Sigmoid colon (tissue), 6 donors: ENCODE measurements at regions not wholly inside any gene's neighbourhood (a gene's known extent, or its start where the extent isn't known, plus 50 kb on each side); places are given as distances from the start of the nearest gene placed in this dataset.
"Not testable (repeated sequence)": the region's sequence is repeated elsewhere in the genome, so short reads cannot be mapped to it uniquely, and the experiment has no call there.

Experiments
- DNase-seq: peaks from one replicate; pipeline ENCODE4 v3.0.0-alpha.2; 2019
- H3K27ac ChIP-seq, 4 donors: fragments of 200-600 bp; sonication (generic); one replicate each; pipeline ENCODE4 v1.5.1; 2016 to 2019; ENCODE audit warnings: mild to moderate bottlenecking in 1 of 4
- H3K27me3 ChIP-seq, 3 donors: fragments of 200-600 bp; sonication (generic); one replicate each; pipeline ENCODE4 v1.5.1; 2019; ENCODE audit warnings: mild to moderate bottlenecking in 1 of 3
- H3K36me3 ChIP-seq, 4 donors: fragments of 200-600 bp; sonication (generic); one replicate each; pipeline ENCODE4 v1.5.1; 2016 to 2019
- H3K4me1 ChIP-seq, 4 donors: fragments of 200-600 bp; sonication (generic); one replicate each; pipeline ENCODE4 v1.5.1; 2017 to 2019
- H3K4me3 ChIP-seq, 4 donors: fragments of 200-600 bp; sonication (generic); one replicate each; pipeline ENCODE4 v1.5.1; 2017 to 2019; ENCODE audit warnings: mild to moderate bottlenecking in 2 of 4, moderate library complexity in 1 of 4
- H3K9me3 ChIP-seq, 4 donors: fragments of 200-600 bp in 3 of 4; sonication (generic) in 3 of 4; one replicate each; pipeline versions ENCODE4 v1.5.1 to v1.6.1; 2013 to 2019
- EP300 ChIP-seq, 4 donors: sonication (generic); formaldehyde crosslinking; IDR thresholded peaks; one replicate each; pipeline ENCODE4 v1.6.1; 2017; ENCODE audit warnings: antibody characterized with exemption in 4 of 4
- POLR2A ChIP-seq, 2 donors: fragments of 450-650 bp; IDR thresholded peaks; one replicate each; pipeline ENCODE4 v1.6.1; 2016; ENCODE audit warnings: antibody characterized with exemption in 2 of 2, mild to moderate bottlenecking in 2 of 2, moderate library complexity in 2 of 2
- POLR2AphosphoS5 ChIP-seq, 4 donors: sonication (generic); formaldehyde crosslinking; IDR thresholded peaks; one replicate each; pipeline ENCODE4 v1.6.1; 2017; ENCODE audit warnings: antibody characterized with exemption in 4 of 4
- WGBS, 2 donors: extraction: QIAGEN DNeasy Blood & Tissue Kit; methylation state at CpG; one replicate each; pipeline ENCODE4 v1.1.7; 2013; 5-methylcytosine and 5-hydroxymethylcytosine counted together
- intact Hi-C: fragments of 100-400 bp; cut with DNase I; formaldehyde crosslinking; loops from one replicate; pipeline ENCODE4 v1.15.1; 2023
- TF ChIP-seq, protein P1 (sequence below), 4 experiments: fragments of 450-650 bp in 3 of 4; fragments of 200-600 bp in 1 of 4; IDR thresholded peaks; one replicate each; pipeline ENCODE4 v1.5.1; 2016 to 2019; ENCODE audit warnings: antibody characterized with exemption in 4 of 4, mild to moderate bottlenecking in 3 of 4, moderate library complexity in 2 of 4
- donor health status: healthy with polysubstance abuse.
- donor health status: healthy.

DNA sequence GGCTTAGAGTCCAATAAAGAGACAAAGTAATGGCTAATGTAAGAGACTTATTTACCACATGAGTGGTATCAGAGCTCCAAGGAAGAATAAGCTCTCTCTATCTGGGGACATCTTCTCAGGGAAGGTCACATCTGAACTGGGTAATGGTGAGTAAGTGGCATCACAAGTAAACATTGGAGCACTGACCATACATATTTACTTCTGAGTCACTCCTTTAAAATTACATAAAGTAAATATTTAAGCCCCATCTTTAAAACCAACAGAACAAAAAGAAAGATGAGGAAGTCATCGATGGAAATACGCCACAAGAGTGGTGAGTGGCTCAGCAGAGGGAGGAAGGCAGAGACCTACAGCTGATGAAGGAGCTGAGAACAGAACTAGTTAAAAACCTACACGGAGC is 159.9 kb downstream of the DUSP6 start:
- TF ChIP-seq EP300 (IDR thresholded peaks at IDR 0.05) (no peak), POLR2A (IDR thresholded peaks at IDR 0.05) (no peak), POLR2AphosphoS5 (IDR thresholded peaks at IDR 0.05) (no peak)
- TF ChIP-seq, protein P1, sequence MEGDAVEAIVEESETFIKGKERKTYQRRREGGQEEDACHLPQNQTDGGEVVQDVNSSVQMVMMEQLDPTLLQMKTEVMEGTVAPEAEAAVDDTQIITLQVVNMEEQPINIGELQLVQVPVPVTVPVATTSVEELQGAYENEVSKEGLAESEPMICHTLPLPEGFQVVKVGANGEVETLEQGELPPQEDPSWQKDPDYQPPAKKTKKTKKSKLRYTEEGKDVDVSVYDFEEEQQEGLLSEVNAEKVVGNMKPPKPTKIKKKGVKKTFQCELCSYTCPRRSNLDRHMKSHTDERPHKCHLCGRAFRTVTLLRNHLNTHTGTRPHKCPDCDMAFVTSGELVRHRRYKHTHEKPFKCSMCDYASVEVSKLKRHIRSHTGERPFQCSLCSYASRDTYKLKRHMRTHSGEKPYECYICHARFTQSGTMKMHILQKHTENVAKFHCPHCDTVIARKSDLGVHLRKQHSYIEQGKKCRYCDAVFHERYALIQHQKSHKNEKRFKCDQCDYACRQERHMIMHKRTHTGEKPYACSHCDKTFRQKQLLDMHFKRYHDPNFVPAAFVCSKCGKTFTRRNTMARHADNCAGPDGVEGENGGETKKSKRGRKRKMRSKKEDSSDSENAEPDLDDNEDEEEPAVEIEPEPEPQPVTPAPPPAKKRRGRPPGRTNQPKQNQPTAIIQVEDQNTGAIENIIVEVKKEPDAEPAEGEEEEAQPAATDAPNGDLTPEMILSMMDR (IDR thresholded peaks at IDR 0.05): no peak
- Histone ChIP-seq H3K36me3 (no peaks in the 10 kb centered on the region), H3K27ac (no peak overlapping the region), H3K4me3 (no peak overlapping the region), H3K27me3 (no peaks in the 10 kb centered on the region), H3K9me3 (peaks cover 0 to 11% (median 8%) of the 10 kb centered on the region in 4 donors), H3K4me1 (no peaks in the 10 kb centered on the region)
- WGBS, 2 donors: 73 to 74% methylated on average over 3 of the region's 3 CpGs
- no peak for DNase-seq
- intact Hi-C loops: no loop called here

DNA sequence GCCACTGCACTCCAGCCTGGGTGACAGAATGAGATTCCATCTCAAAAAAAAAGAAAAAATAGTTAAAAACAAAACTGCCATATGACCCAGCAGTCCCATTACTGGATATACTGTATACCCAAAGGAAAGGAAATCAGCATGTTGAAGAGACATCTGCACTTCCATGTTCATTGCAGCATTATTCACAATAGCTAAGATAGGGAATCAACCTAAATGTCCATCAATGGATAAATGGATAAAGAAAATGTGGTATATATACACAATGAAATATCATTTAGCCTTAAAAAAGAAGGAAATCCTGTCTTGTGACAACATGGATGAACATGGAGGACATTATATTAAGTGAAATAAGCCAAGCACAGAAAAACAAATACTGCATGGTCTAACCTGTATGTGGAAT is 160.7 kb downstream of the DUSP6 start:
- H3K4me3 ChIP-seq, H3K4me1 ChIP-seq, DNase-seq, intact Hi-C loops, H3K36me3 ChIP-seq, H3K27ac ChIP-seq, H3K27me3 ChIP-seq: not testable (repeated sequence)
- peaks cover 0 to 11% (median 8%) of the 10 kb centered on the region in 4 donors for H3K9me3 ChIP-seq

DNA sequence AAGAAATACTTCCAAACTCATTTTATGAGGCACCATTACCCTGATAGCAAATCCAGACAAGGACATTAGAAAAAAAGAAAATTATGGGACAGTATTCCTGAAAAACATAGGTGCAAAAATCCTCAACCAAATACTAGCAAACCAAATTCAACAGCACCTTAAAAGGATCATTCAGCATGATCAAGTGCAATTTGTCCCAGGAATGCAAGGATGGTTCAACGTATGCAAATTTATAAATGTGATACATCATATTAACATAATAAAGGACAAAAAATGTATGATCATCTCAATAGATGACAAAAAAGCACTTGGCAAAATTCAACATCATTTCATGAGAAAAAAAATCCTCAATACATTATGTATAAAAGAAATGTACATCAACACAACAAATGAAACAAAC is 162.9 kb downstream of the DUSP6 start:
- whole genome bisulfite sequencing, 2 donors: 95 to 100% methylated on average over 1 of the region's 1 CpG
- intact Hi-C loops: no loop called here

DNA sequence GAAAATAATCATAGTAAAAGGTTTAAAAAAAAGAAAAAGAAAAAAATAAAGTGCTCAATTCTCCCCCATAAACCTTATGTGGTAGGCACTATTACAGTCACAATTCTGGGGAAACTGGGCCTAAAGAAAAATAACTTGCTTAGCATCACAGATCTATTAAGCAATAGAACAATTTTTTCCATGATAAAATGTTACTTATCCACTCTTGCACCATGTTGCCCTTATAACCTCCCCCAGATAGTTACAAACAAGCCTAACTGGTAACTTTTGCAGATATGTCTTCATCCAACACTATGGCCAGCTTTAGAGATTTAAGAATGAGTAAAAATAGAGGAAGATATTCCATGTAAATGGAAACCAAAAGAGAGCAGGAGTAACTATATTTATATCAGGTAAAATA is 164.8 kb downstream of the DUSP6 start:
- TF ChIP-seq POLR2A (IDR thresholded peaks at IDR 0.05) (no peak), EP300 (IDR thresholded peaks at IDR 0.05) (no peak), POLR2AphosphoS5 (IDR thresholded peaks at IDR 0.05) (no peak)
- TF ChIP-seq, protein P1 (IDR thresholded peaks at IDR 0.05): no peak
- H3K36me3 ChIP-seq: no peaks in the 10 kb centered on the region

More for the DNA sequence above, 162.9 kb downstream of the DUSP6 start:
- H3K27ac ChIP-seq: no peak overlapping the region
- no peak overlapping the region for H3K4me3 ChIP-seq
- TF ChIP-seq POLR2A (IDR thresholded peaks at IDR 0.05) (no peak), POLR2AphosphoS5 (IDR thresholded peaks at IDR 0.05) (no peak), EP300 (IDR thresholded peaks at IDR 0.05) (no peak)
- TF ChIP-seq, protein P1 (IDR thresholded peaks at IDR 0.05): no peak
- H3K4me1 ChIP-seq: no peaks in the 10 kb centered on the region
- no peak for DNase-seq
- H3K27me3 ChIP-seq: no peaks in the 10 kb centered on the region
- no peaks in the 10 kb centered on the region for H3K36me3 ChIP-seq
- peaks cover 0 to 11% (median 8%) of the 10 kb centered on the region in 4 donors for H3K9me3 ChIP-seq

DNA sequence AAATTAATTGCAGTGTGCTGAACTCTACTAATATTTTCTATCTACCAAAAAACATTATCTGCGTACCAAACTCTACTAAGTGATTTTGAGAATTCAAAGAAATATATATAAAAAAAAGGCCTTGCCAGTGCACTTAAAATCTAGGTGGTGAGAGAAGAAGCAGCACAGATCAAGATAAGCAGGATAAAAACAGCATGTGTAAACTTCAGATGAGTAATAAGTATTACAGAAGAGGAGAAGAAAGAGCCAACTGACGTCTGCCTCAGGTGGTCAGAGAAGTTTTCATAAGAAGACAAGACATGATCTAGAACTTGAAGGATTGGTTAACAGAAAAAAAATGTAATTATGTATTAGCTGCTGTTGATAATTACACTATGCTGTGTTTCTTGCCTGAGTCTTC is 166.4 kb downstream of the DUSP6 start:
- TF ChIP-seq EP300 (IDR thresholded peaks at IDR 0.05): no peak
- TF ChIP-seq POLR2AphosphoS5 (IDR thresholded peaks at IDR 0.05): no peak
- TF ChIP-seq, protein P1 (IDR thresholded peaks at IDR 0.05): no peak
- TF ChIP-seq POLR2A (IDR thresholded peaks at IDR 0.05): no peak
- Histone ChIP-seq H3K4me1 (peaks cover 0 to 4% (median 0%) of the 10 kb centered on the region in 4 donors), H3K9me3 (peaks cover 0 to 11% (median 8%) of the 10 kb centered on the region in 4 donors), H3K27ac (no peak overlapping the region), H3K27me3 (no peaks in the 10 kb centered on the region), H3K36me3 (no peaks in the 10 kb centered on the region), H3K4me3 (no peak overlapping the region)
- 90 to 95% methylated on average over 2 of the region's 2 CpGs for WGBS, 2 donors
- intact Hi-C loops: no loop called here
- no peak for DNase-seq

More for the DNA sequence above, 164.8 kb downstream of the DUSP6 start:
- Histone ChIP-seq H3K27ac (no peak overlapping the region), H3K9me3 (peaks cover 0 to 11% (median 8%) of the 10 kb centered on the region in 4 donors), H3K27me3 (no peaks in the 10 kb centered on the region), H3K4me1 (no peaks in the 10 kb centered on the region), H3K4me3 (no peak overlapping the region)
- intact Hi-C loops: no loop called here
- DNase-seq: no peak
